ENCODE measurements at regions not wholly inside any gene's neighbourhood (a gene's known extent, or its start where the extent isn't known, plus 50 kb on each side); places are given as distances from the start of the nearest gene placed in this dataset.

- no peak for TF ChIP-seq CTCF (IDR thresholded peaks at IDR 0.05; ENCODE audit: insufficient read depth, low read length, poor library complexity, severe bottlenecking)
- DNase-seq (ENCODE audit: low read depth) = no peak
- Histone ChIP-seq H3K36me3 (ENCODE audit: control insufficient read depth, insufficient read depth, low read length) (no peaks in the 10 kb centered on the region), H3K27me3 (ENCODE audit: control insufficient read depth, insufficient read depth, low read length) (no peaks in the 10 kb centered on the region), H3K4me3 (ENCODE audit: low read depth, low read length) (no peak overlapping the region)
These were observed 185.0 kb upstream of the PTBP2 start for GRCh38 chr1:96536581-96536980.

GRCh38 chr1:96538111-96538641, 183.4 kb upstream of the PTBP2 start:
- TF ChIP-seq CTCF (IDR thresholded peaks at IDR 0.05; ENCODE audit: insufficient read depth, low read length, poor library complexity, severe bottlenecking) = no peak
- Histone ChIP-seq H3K36me3 (ENCODE audit: control insufficient read depth, insufficient read depth, low read length) (no peaks in the 10 kb centered on the region), H3K27me3 (ENCODE audit: control insufficient read depth, insufficient read depth, low read length) (no peaks in the 10 kb centered on the region), H3K4me3 (ENCODE audit: low read depth, low read length) (no peak overlapping the region)
- no peak for DNase-seq (ENCODE audit: low read depth)

GRCh38 chr1:96538883-96539282, 182.7 kb upstream of the PTBP2 start:
- H3K4me3 ChIP-seq (ENCODE audit: low read depth, low read length) = no peak overlapping the region
- no peak for TF ChIP-seq CTCF (IDR thresholded peaks at IDR 0.05; ENCODE audit: insufficient read depth, low read length, poor library complexity, severe bottlenecking)
- DNase-seq (ENCODE audit: low read depth) = no peak
- no peaks in the 10 kb centered on the region for H3K36me3 ChIP-seq (ENCODE audit: control insufficient read depth, insufficient read depth, low read length)
- H3K27me3 ChIP-seq (ENCODE audit: control insufficient read depth, insufficient read depth, low read length) = no peaks in the 10 kb centered on the region

GRCh38 chr1:96541491-96541890, 180.1 kb upstream of the PTBP2 start:
- H3K27me3 ChIP-seq (ENCODE audit: control insufficient read depth, insufficient read depth, low read length) = no peaks in the 10 kb centered on the region
- no peaks in the 10 kb centered on the region for H3K36me3 ChIP-seq (ENCODE audit: control insufficient read depth, insufficient read depth, low read length)
- no peak for TF ChIP-seq CTCF (IDR thresholded peaks at IDR 0.05; ENCODE audit: insufficient read depth, low read length, poor library complexity, severe bottlenecking)
- no peak for DNase-seq (ENCODE audit: low read depth)
- H3K4me3 ChIP-seq (ENCODE audit: low read depth, low read length) = no peak overlapping the region

- no peak for TF ChIP-seq CTCF (IDR thresholded peaks at IDR 0.05; ENCODE audit: insufficient read depth, low read length, poor library complexity, severe bottlenecking)
- Histone ChIP-seq H3K4me3 (ENCODE audit: low read depth, low read length) (no peak overlapping the region), H3K36me3 (ENCODE audit: control insufficient read depth, insufficient read depth, low read length) (no peaks in the 10 kb centered on the region), H3K27me3 (ENCODE audit: control insufficient read depth, insufficient read depth, low read length) (no peaks in the 10 kb centered on the region)
- DNase-seq (ENCODE audit: low read depth) = no peak
These were observed 177.3 kb upstream of the PTBP2 start for GRCh38 chr1:96544051-96544830.

- TF ChIP-seq CTCF (IDR thresholded peaks at IDR 0.05; ENCODE audit: insufficient read depth, low read length, poor library complexity, severe bottlenecking) = no peak
- no peaks in the 10 kb centered on the region for H3K27me3 ChIP-seq (ENCODE audit: control insufficient read depth, insufficient read depth, low read length)
- H3K36me3 ChIP-seq (ENCODE audit: control insufficient read depth, insufficient read depth, low read length) = no peaks in the 10 kb centered on the region
- no peak for DNase-seq (ENCODE audit: low read depth)
- no peak overlapping the region for H3K4me3 ChIP-seq (ENCODE audit: low read depth, low read length)
These were observed 176.8 kb upstream of the PTBP2 start for GRCh38 chr1:96544831-96545221.
